H1 (cell line): ENCODE measurements at regions not wholly inside any gene's neighbourhood (a gene's known extent, or its start where the extent isn't known, plus 50 kb on each side); places are given as distances from the start of the nearest gene placed in this dataset.

ENCODE experiments used
- EP300 ChIP-seq, 2 experiments: IDR thresholded peaks; 1 replicate in 1 of 2; 2 replicates in 1 of 2; pipeline ENCODE4 v1.6.1; 2011 to 2012; ENCODE audit warnings: low read depth in 2 of 2, low read length in 2 of 2, mild to moderate bottlenecking in 2 of 2, borderline replicate concordance in 1 of 2, inconsistent platforms in 1 of 2, moderate library complexity in 1 of 2
- HDAC2 ChIP-seq, 2 experiments: fragments of 300-600 bp in 1 of 2; sonication (generic) in 1 of 2; IDR thresholded peaks; 2 replicates each; pipeline ENCODE4 v1.6.1; 2011 to 2012; ENCODE audit warnings: low read depth in 2 of 2, low read length in 2 of 2, mild to moderate bottlenecking in 2 of 2, moderate library complexity in 2 of 2, borderline replicate concordance in 1 of 2, inconsistent platforms in 1 of 2
- HDAC6 ChIP-seq: IDR thresholded peaks from one replicate; pipeline ENCODE4 v1.7.1; 2012; ENCODE audit warnings: low read depth, mild to moderate bottlenecking, inconsistent platforms, low read length, moderate library complexity
- JUND ChIP-seq: IDR thresholded peaks from 2 replicates; pipeline ENCODE4 v1.6.1; 2011; ENCODE audit warnings: mild to moderate bottlenecking, improper control_type of control experiment, low read length
- MAFK ChIP-seq: IDR thresholded peaks from 2 replicates; pipeline ENCODE4 v1.6.1; 2012; ENCODE audit warnings: low read depth, mild to moderate bottlenecking, improper control_type of control experiment, low read length
- POLR2AphosphoS5 ChIP-seq: IDR thresholded peaks from 2 replicates; pipeline ENCODE4 v1.6.1; 2011; ENCODE audit warnings: low read depth, low read length
- RAD21 ChIP-seq, 2 experiments: IDR thresholded peaks in 1 of 2; conservative IDR thresholded peaks in 1 of 2; 2 replicates each; pipeline ENCODE4 v1.6.1; 2011; ENCODE audit warnings: low read depth in 2 of 2, low read length in 2 of 2, improper control_type of control experiment in 1 of 2, inconsistent platforms in 1 of 2, mild to moderate bottlenecking in 1 of 2, moderate library complexity in 1 of 2
- RBBP5 ChIP-seq: IDR thresholded peaks from 2 replicates; pipeline ENCODE4 v1.7.1; 2012; ENCODE audit warnings: low read depth, mild to moderate bottlenecking, inconsistent platforms, low read length, moderate library complexity, borderline replicate concordance
- RXRA ChIP-seq: IDR thresholded peaks from 2 replicates; pipeline ENCODE4 v1.6.1; 2011; ENCODE audit warnings: low read depth, mild to moderate bottlenecking, low read length, moderate library complexity; ENCODE audit not compliant: insufficient read depth
- SIN3A ChIP-seq, 2 experiments: IDR thresholded peaks in 1 of 2; conservative IDR thresholded peaks in 1 of 2; 2 replicates each; pipeline ENCODE4 v1.6.1; 2011 to 2012; ENCODE audit warnings: low read length in 2 of 2, improper control_type of control experiment in 1 of 2, low read depth in 1 of 2, mild to moderate bottlenecking in 1 of 2
- SIRT6 ChIP-seq: IDR thresholded peaks from one replicate; pipeline ENCODE4 v1.7.1; 2012; ENCODE audit warnings: low read length, inconsistent platforms
- TF ChIP-seq, protein P1 (sequence below), 3 experiments: IDR thresholded peaks; 1 replicate in 2 of 3; 2 replicates in 1 of 3; pipeline versions ENCODE4 v1.5.1 to v1.6.1; 2011; ENCODE audit warnings: low read length in 3 of 3, mild to moderate bottlenecking in 3 of 3, inconsistent platforms in 2 of 3, low read depth in 1 of 3, moderate library complexity in 1 of 3; ENCODE audit not compliant: insufficient read depth in 1 of 3; ENCODE audit errors: control extremely low read depth in 1 of 3
- TF ChIP-seq, protein P2 (sequence below): IDR thresholded peaks from 2 replicates; pipeline ENCODE4 v1.6.1; 2012; ENCODE audit warnings: inconsistent platforms

DNA sequence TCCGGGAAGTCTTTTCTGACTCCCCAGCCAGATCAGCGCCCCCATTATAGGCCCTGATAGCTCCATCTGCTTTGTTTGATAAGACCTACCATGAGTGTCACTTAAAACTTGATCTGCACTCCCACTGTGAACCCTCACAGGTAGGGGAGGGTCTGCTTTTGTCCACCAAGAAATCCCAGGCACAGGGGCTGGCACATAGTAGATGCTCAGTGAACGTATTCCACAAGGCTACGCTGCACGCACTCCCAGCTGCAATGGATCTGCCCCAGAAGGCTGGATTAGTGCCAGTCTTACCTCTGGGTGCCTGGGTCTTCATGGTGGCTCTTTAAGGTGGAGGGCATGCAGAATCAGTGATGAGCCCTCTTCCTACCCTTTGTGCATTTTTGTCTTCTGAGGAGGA lies 447.1 kb downstream of the PTPRU start:
- TF ChIP-seq EP300 (IDR thresholded peaks at IDR 0.05; ENCODE audit: borderline replicate concordance in 1 of 2, low read depth in 2 of 2, low read length in 2 of 2) (no peak), SIRT6 (no peak), SIN3A (conservative IDR thresholded peaks at IDR 0.05 in 1 of 2, IDR thresholded peaks at IDR 0.05 in 1 of 2; ENCODE audit: low read depth in 1 of 2, low read length in 2 of 2) (no peak), RAD21 (IDR thresholded peaks at IDR 0.05 in 1 of 2, conservative IDR thresholded peaks at IDR 0.05 in 1 of 2; ENCODE audit: low read depth in 2 of 2, low read length in 2 of 2) (no peak), POLR2AphosphoS5 (no peak), RXRA (no peak), MAFK (no peak), HDAC6 (no peak), JUND (no peak), HDAC2 (IDR thresholded peaks at IDR 0.05; ENCODE audit: borderline replicate concordance in 1 of 2, low read depth in 2 of 2, low read length in 2 of 2) (no peak), RBBP5 (no peak)
- TF ChIP-seq, protein P1, sequence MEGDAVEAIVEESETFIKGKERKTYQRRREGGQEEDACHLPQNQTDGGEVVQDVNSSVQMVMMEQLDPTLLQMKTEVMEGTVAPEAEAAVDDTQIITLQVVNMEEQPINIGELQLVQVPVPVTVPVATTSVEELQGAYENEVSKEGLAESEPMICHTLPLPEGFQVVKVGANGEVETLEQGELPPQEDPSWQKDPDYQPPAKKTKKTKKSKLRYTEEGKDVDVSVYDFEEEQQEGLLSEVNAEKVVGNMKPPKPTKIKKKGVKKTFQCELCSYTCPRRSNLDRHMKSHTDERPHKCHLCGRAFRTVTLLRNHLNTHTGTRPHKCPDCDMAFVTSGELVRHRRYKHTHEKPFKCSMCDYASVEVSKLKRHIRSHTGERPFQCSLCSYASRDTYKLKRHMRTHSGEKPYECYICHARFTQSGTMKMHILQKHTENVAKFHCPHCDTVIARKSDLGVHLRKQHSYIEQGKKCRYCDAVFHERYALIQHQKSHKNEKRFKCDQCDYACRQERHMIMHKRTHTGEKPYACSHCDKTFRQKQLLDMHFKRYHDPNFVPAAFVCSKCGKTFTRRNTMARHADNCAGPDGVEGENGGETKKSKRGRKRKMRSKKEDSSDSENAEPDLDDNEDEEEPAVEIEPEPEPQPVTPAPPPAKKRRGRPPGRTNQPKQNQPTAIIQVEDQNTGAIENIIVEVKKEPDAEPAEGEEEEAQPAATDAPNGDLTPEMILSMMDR (IDR thresholded peaks at IDR 0.05; ENCODE audit: control extremely low read depth in 1 of 3, insufficient read depth in 1 of 3, low read depth in 1 of 3, low read length in 3 of 3), result no peak
- TF ChIP-seq, protein P2, sequence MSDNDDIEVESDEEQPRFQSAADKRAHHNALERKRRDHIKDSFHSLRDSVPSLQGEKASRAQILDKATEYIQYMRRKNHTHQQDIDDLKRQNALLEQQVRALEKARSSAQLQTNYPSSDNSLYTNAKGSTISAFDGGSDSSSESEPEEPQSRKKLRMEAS, result no peak
